ENCODE measurements at regions not wholly inside any gene's neighbourhood (a gene's known extent, or its start where the extent isn't known, plus 50 kb on each side); places are given as distances from the start of the nearest gene placed in this dataset.

DNA sequence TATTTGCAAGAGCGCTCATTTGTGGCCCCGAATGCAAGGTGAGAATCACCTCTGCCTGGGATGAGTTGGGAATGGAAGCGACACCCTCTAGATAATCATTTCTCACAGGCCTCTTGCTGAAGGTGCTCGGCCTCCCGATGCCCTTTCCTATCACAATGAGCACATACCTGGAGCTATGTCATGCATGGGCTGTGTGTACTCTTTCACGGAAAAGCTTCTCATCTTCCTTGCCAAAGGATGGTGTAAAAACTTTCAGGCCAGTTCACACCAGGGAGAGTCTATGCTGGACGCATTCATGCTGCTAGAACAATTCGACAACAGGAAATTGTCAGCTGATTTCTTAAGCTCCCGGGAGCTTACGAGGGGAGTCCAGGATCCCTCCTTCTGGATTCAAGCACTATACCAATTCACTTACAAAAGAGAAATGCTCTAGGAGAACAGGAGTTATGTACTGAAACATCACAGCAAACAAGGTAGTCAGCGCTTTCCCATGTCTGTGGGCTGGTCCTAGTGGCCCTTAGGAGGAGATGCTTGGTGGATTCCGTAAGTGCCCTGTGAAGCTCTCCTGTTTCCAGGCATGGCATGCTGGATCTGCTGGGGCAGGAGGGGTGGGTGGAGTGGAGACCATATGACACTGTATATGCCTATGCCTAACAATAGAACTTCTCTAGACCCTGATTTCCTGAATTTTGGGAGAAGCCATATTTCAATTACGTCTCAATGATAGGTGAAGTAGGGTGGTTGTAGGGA lies 53.1 kb upstream of the B3GAT1 start:
- DNase-seq (ENCODE audit: low read depth in 1 of 2, low spot score in 2 of 2) (no peak), FAIRE-seq (no peak)
- Histone ChIP-seq H3K4me2 (ENCODE audit: insufficient read depth in 1 of 2, low read depth in 2 of 2, low read length in 2 of 2) (no peak overlapping the region), H2BK15ac (ENCODE audit: low read length) (no peak overlapping the region), H2AK5ac (ENCODE audit: low read depth, low read length) (no peak overlapping the region), H4K8ac (ENCODE audit: extremely low read depth, insufficient read depth, low read length) (no peak overlapping the region), H4K20me1 (replicated peaks in 1 of 2; ENCODE audit: control insufficient read depth in 1 of 2, insufficient read depth in 2 of 2, low read length in 2 of 2) (peaks cover 0 to 2% of the 10 kb centered on the region in 2 experiments), H4K91ac (replicated peaks; ENCODE audit: insufficient read length, low read length) (no peak overlapping the region), H2BK120ac (replicated peaks; ENCODE audit: low read depth, low read length) (no peak overlapping the region), H3K14ac (ENCODE audit: insufficient read length) (no peak overlapping the region), H3K23ac (ENCODE audit: insufficient read length) (no peak overlapping the region), H2AFZ (ENCODE audit: low read length) (no peak overlapping the region), H2BK5ac (ENCODE audit: low read depth, low read length) (no peak overlapping the region), H3K27ac (ENCODE audit: low read depth, low read length) (no peak overlapping the region), H3K27me3 (replicated peaks in 1 of 4; ENCODE audit: control insufficient read depth in 3 of 4, extremely low read depth in 1 of 4, insufficient read depth in 3 of 4, low read length in 3 of 4) (peaks cover 0 to 7% (median 6%) of the 10 kb centered on the region in 4 experiments; a peak in 4 of 7 replicates), H3K79me2 (ENCODE audit: control insufficient read depth in 1 of 2, insufficient read depth in 2 of 2, low read length in 2 of 2) (no peaks in the 10 kb centered on the region), H3K36me3 (ENCODE audit: control insufficient read depth in 2 of 4, insufficient read depth in 4 of 4, low read length in 3 of 4) (no peaks in the 10 kb centered on the region), H2BK12ac (ENCODE audit: low read depth, low read length) (no peak overlapping the region; the same call in 1 of the 2 replicates), H3K4me3 (ENCODE audit: extremely low read depth in 1 of 4, insufficient read depth in 2 of 4, low read depth in 3 of 4, low read length in 4 of 4) (no peak overlapping the region), H3K9me3 (ENCODE audit: insufficient read depth in 2 of 2, low read depth in 1 of 2, low read length in 1 of 2) (no peaks in the 10 kb centered on the region), H3K4ac (replicated peaks; ENCODE audit: insufficient read length, low read depth, low read length) (no peak overlapping the region), H2BK20ac (ENCODE audit: low read length) (no peak overlapping the region), H3K18ac (ENCODE audit: extremely low read depth, low read length) (no peak overlapping the region), H4K5ac (ENCODE audit: insufficient read length, low read depth, low read length) (no peak overlapping the region), H3K4me1 (replicated peaks in 1 of 4; ENCODE audit: control insufficient read depth in 3 of 4, insufficient read depth in 4 of 4, low read length in 3 of 4) (peaks cover 0 to 4% (median 1%) of the 10 kb centered on the region in 4 experiments; a peak in 4 of 7 replicates), H3K79me1 (ENCODE audit: low read depth, low read length) (no peaks in the 10 kb centered on the region), H3K23me2 (ENCODE audit: low read depth, low read length) (no peaks in the 10 kb centered on the region), H3K9ac (replicated peaks in 1 of 4; ENCODE audit: extremely low read depth in 1 of 4, low read depth in 3 of 4, low read length in 3 of 4) (no peak overlapping the region), H3K56ac (replicated peaks; ENCODE audit: insufficient read length, low read depth, low read length) (no peak overlapping the region)
- ChIA-PET CTCF (ENCODE audit: partially characterized antibody) (interaction anchor here (0.6 to 3.3 kb wide), 10 partner anchors 10 to 106 kb away, joined by 3 to 9 read pairs (median 4); no protein-coding TSS in a partner anchor), POLR2A (ENCODE audit: partially characterized antibody) (interaction anchor here (1.2 kb wide), 1 partner anchor 49 kb away, joined by 3 read pairs; no protein-coding TSS in a partner anchor)
- WGBS, 2 experiments (ENCODE audit: extremely low coverage in 1 of 2, insufficient coverage in 1 of 2, insufficient read length in 1 of 2, insufficient replicate concordance in 2 of 2, low coverage in 1 of 2, low lambda C conversion rate in 2 of 2, missing lambda C conversion rate in 1 of 2): 96% methylated on average over 13 of the region's 13 CpGs; no CpG with 5 or more reads in 1 of the 2 experiments
- TF ChIP-seq NRF1 (IDR thresholded peaks at IDR 0.05; ENCODE audit: low read depth, low read length): no peak
- no peak for TF ChIP-seq EGR1 (IDR thresholded peaks at IDR 0.05; ENCODE audit: borderline replicate concordance, low read depth, low read length)
- TF ChIP-seq KDM4A (IDR thresholded peaks at IDR 0.05; ENCODE audit: low read depth, low read length, severe bottlenecking): no peak
- TF ChIP-seq, protein P1, sequence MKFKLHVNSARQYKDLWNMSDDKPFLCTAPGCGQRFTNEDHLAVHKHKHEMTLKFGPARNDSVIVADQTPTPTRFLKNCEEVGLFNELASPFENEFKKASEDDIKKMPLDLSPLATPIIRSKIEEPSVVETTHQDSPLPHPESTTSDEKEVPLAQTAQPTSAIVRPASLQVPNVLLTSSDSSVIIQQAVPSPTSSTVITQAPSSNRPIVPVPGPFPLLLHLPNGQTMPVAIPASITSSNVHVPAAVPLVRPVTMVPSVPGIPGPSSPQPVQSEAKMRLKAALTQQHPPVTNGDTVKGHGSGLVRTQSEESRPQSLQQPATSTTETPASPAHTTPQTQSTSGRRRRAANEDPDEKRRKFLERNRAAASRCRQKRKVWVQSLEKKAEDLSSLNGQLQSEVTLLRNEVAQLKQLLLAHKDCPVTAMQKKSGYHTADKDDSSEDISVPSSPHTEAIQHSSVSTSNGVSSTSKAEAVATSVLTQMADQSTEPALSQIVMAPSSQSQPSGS (IDR thresholded peaks at IDR 0.05; ENCODE audit: low read length): no peak
- no peak for TF ChIP-seq RBBP5 (IDR thresholded peaks at IDR 0.05; ENCODE audit: borderline replicate concordance, low read depth, low read length)
- no peak for TF ChIP-seq TAF1 (IDR thresholded peaks at IDR 0.05; ENCODE audit: low read depth, low read length)
- TF ChIP-seq CBX5 (IDR thresholded peaks at IDR 0.05; ENCODE audit: low read depth, low read length): no peak
- no peak for TF ChIP-seq SAP30 (IDR thresholded peaks at IDR 0.05; ENCODE audit: insufficient read depth, insufficient replicate concordance, low read length)
- TF ChIP-seq JUN (IDR thresholded peaks at IDR 0.05; ENCODE audit: low read depth, low read length): no peak
- TF ChIP-seq TEAD4 (IDR thresholded peaks at IDR 0.05; ENCODE audit: low read depth, low read length): no peak
- no peak for TF ChIP-seq RFX5 (IDR thresholded peaks at IDR 0.05; ENCODE audit: borderline replicate concordance, low read depth, low read length)
